ENCODE measurements at regions not wholly inside any gene's neighbourhood (a gene's known extent, or its start where the extent isn't known, plus 50 kb on each side); places are given as distances from the start of the nearest gene placed in this dataset.

- no peak overlapping the region for H3K4me3 ChIP-seq
- 86 to 90% methylated on average over 5 of the region's 5 CpGs for WGBS, 2 donors (ENCODE audit: low coverage in 1 of 2)
- H3K27ac ChIP-seq: no peak overlapping the region
- no peak for TF ChIP-seq POLR2A (IDR thresholded peaks at IDR 0.05)
- H3K27me3 ChIP-seq: no peaks in the 10 kb centered on the region
- no peaks in the 10 kb centered on the region for H3K36me3 ChIP-seq
- H3K4me1 ChIP-seq: peaks cover 0 to 4% (median 2%) of the 10 kb centered on the region in 3 donors
- no peak for ATAC-seq
- H3K9me3 ChIP-seq: no peaks in the 10 kb centered on the region
Measured at GRCh38 chr6:17047889-17048288, 54.0 kb upstream of the STMND1 start.

- WGBS, 2 donors (ENCODE audit: low coverage in 1 of 2): 23 to 33% methylated on average over 3 to 4 of the region's 4 CpGs
- ATAC-seq: no peak
- peaks cover 0 to 12% (median 6%) of the 10 kb centered on the region in 3 donors for H3K4me1 ChIP-seq
- H3K36me3 ChIP-seq: no peaks in the 10 kb centered on the region
- H3K27ac ChIP-seq: peak overlapping the region in 1 of 4 donors; percentile 27
- H3K9me3 ChIP-seq: no peaks in the 10 kb centered on the region
- TF ChIP-seq POLR2AphosphoS5 (IDR thresholded peaks at IDR 0.05): no peak
- no peak for TF ChIP-seq EP300 (IDR thresholded peaks at IDR 0.05)
- TF ChIP-seq POLR2A (IDR thresholded peaks at IDR 0.05): no peak
- no peak for TF ChIP-seq CTCF (IDR thresholded peaks at IDR 0.05)
- no peaks in the 10 kb centered on the region for H3K27me3 ChIP-seq
- no peak overlapping the region for H3K4me3 ChIP-seq
Measured at GRCh38 chr6:17045581-17046322, 56.1 kb upstream of the STMND1 start.

DNA sequence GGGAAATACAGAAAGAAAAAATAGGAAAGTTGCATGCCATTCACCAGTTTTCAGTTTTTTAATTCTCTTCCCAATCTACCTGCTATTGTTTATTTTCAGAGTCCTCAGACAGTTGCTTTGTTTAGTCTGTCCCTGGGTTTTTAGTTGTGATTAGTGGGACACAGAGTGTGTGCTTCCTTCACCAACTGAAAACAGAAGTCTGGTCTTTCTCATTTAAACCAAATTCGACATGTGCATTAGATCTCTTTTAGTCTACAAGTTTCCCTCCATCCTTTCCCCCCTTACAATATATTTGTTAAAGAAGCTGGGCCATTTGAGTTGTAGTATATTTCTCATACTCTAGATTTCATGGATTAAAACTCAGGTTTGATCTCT lies 58.7 kb upstream of the STMND1 start:
- 63 to 80% methylated on average over 1 of the region's 1 CpG for WGBS, 2 donors (ENCODE audit: low coverage in 1 of 2)
- Histone ChIP-seq H3K27me3 (no peaks in the 10 kb centered on the region), H3K9me3 (no peaks in the 10 kb centered on the region), H3K4me3 (no peak overlapping the region), H3K4me1 (peaks cover 0 to 12% (median 6%) of the 10 kb centered on the region in 3 donors), H3K36me3 (no peaks in the 10 kb centered on the region), H3K27ac (no peak overlapping the region)
- TF ChIP-seq POLR2AphosphoS5 (IDR thresholded peaks at IDR 0.05) (no peak), POLR2A (IDR thresholded peaks at IDR 0.05) (no peak), CTCF (IDR thresholded peaks at IDR 0.05) (no peak), EP300 (IDR thresholded peaks at IDR 0.05) (no peak)
- no peak for ATAC-seq

DNA sequence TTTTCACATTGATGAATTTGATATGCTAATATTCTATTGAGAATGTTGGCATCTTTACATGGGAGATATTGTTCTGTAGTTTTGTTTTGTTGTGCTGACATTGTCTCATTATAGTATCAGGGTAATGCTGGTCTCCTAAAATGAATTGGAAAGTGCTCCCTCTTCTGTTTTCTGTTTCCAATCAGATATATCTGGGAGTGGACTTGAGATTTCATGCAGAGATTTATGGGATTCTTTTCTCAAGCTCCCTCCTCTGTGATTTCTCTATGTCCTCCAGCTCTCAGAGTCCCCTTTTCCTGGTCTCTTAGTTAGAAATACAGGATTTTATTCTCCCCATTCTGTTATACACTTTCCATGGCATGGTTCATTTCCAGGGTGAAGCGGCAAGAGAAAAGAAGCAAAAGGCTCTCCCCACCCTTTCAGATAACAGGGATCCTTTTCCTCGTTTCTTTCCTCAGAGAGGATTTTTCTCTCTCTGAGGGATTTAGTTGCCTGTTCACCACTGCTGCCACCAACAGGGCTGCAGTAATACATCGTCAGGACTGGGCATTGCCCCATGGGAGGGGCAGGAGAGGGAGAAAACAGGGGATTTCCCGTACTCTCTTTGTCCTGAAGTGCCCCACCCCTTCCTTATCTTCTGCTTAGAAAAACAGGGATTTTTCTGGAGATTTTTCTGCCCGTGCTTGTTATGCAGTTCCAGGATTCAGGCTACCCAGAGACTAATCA lies 59.3 kb upstream of the STMND1 start:
- Histone ChIP-seq H3K27me3 (no peaks in the 10 kb centered on the region), H3K9me3 (no peaks in the 10 kb centered on the region), H3K4me3 (no peak overlapping the region), H3K4me1 (peaks cover 0 to 12% (median 6%) of the 10 kb centered on the region in 3 donors), H3K36me3 (no peaks in the 10 kb centered on the region), H3K27ac (no peak overlapping the region)
- TF ChIP-seq POLR2A (IDR thresholded peaks at IDR 0.05) (no peak), CTCF (IDR thresholded peaks at IDR 0.05) (peak in 3 of 4 experiments; percentile 31 to 39 (median 39)), EP300 (IDR thresholded peaks at IDR 0.05) (no peak), POLR2AphosphoS5 (IDR thresholded peaks at IDR 0.05) (peak; percentile 28)
- 0 to 24% methylated on average over 2 to 5 of the region's 5 CpGs for WGBS, 2 donors (ENCODE audit: low coverage in 1 of 2)
- peak; percentile 34 for ATAC-seq

DNA sequence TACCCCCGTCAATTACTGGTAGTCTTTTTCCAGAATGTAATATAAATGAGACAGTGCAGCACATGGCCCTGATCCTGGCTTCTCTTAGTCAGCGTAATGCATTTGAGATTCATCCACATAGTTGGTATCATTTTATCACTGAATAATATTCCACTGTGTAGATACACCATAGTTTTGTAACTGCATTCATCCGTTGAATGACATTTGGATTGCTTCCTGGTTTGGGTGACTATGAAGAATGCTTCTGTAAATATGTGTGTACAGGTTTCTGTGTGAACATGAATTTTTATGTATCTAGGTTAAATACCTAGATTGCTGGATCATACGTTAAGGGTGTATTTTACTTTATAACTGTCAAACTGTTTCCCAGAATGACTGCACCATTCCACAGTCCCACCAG lies 62.6 kb upstream of the STMND1 start:
- Histone ChIP-seq H3K36me3 (no peaks in the 10 kb centered on the region), H3K27ac (no peak overlapping the region), H3K4me3 (no peak overlapping the region), H3K27me3 (no peaks in the 10 kb centered on the region), H3K4me1 (peaks cover 0 to 12% (median 3%) of the 10 kb centered on the region in 3 donors), H3K9me3 (no peaks in the 10 kb centered on the region)
- ATAC-seq: no peak
- 91 to 92% methylated on average over 3 to 4 of the region's 4 CpGs for WGBS, 2 donors (ENCODE audit: low coverage in 1 of 2)
- no peak for TF ChIP-seq CTCF (IDR thresholded peaks at IDR 0.05)
- TF ChIP-seq POLR2AphosphoS5 (IDR thresholded peaks at IDR 0.05): no peak
- no peak for TF ChIP-seq POLR2A (IDR thresholded peaks at IDR 0.05)
- no peak for TF ChIP-seq EP300 (IDR thresholded peaks at IDR 0.05)
